Natural killer cell treated with Interleukin-12 subunit alpha and Interleukin-12 subunit beta and Interleukin-15 and Interleukin-18, amount 100 ng/mL, for 72 hours (primary cell): ENCODE measurements at regions not wholly inside any gene's neighbourhood (a gene's known extent, or its start where the extent isn't known, plus 50 kb on each side); places are given as distances from the start of the nearest gene placed in this dataset.
A peak's percentile ranks its signal among the peaks of the same experiment; 100 is the strongest.

Source experiments
- ATAC-seq, 2 donors: fragments of 150-1000 bp; cut with Tn5 transposase in 1 of 2; sonication (Bioruptor Pico), chemical (Tn5 transposase) in 1 of 2; 2 replicates each; pipeline ENCODE4 v1.10.0; 2021
- DNase-seq: peaks from one replicate; pipeline ENCODE4 v3.0.0; 2022; ENCODE audit warnings: low spot score
- H3K27ac Mint-ChIP-seq, 2 donors: 1 replicate in 1 of 2; 2 replicates in 1 of 2; pipeline ENCODE4 v1.8.0; 2022; ENCODE audit warnings: mixed read lengths in 2 of 2, mild to moderate bottlenecking in 1 of 2, moderate library complexity in 1 of 2
- H3K27me3 Mint-ChIP-seq, 2 donors: 1 replicate in 1 of 2; 2 replicates in 1 of 2; pipeline ENCODE4 v1.8.0; 2022; ENCODE audit warnings: mixed read lengths in 2 of 2
- H3K36me3 Mint-ChIP-seq: one replicate; pipeline ENCODE4 v1.8.0; 2022; ENCODE audit warnings: mixed read lengths
- H3K4me1 Mint-ChIP-seq, 2 donors: 1 replicate in 1 of 2; 2 replicates in 1 of 2; pipeline ENCODE4 v1.8.0; 2022; ENCODE audit warnings: low read depth in 2 of 2, mixed read lengths in 2 of 2, mild to moderate bottlenecking in 1 of 2
- H3K4me3 Mint-ChIP-seq: one replicate; pipeline ENCODE4 v1.8.0; 2022; ENCODE audit warnings: mixed read lengths
- H3K9me3 Mint-ChIP-seq: 2 replicates; pipeline ENCODE4 v1.8.0; 2022; ENCODE audit warnings: mixed read lengths

DNA sequence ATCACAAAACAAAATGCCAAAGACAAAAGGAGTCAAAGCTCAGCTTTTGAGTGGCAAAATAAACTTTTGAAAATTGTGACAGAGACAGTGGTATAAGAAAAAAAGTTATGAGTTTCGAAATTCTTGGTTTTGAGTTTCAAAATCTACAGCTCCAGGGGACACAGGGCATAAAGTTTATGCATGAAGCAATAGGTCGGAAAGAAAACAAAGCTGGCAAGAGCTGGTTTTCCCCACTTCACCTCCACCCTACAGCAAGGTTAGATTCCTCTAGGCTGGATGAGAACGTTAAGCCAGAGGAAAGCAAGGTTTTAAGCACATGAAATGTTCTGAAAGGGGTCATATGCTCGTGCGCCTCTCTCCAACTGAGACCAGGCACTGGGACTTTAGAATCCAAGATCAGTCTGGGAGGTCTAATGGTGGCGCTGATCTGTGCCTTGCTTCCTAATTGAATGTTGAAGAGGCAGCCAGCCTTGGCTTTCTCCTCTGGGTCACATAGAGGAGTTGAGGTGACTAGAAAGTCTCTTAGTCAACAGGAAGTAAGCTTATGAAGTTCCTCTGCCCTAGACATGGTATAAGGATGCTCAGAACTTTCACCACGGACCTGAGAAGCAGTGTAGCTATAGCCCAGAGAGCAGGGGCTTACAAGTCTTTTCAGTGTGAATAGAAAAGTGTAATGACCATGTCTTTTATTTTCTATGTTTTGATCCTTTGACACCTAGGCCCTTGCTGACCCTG lies 167.7 kb upstream of the DMAC1 start:
- Mint-ChIP-seq H3K4me1 (peaks cover 11 to 16% of the 10 kb centered on the region in 2 donors), H3K27ac (peak overlapping the region in 1 of 2 donors; percentile 7), H3K27me3 (peaks cover 0 to 31% of the 10 kb centered on the region in 2 donors), H3K9me3 (no peaks in the 10 kb centered on the region), H3K4me3 (peak overlapping the region; percentile 9), H3K36me3 (no peaks in the 10 kb centered on the region)
- peak; percentile 69 to 72 for ATAC-seq
- no peak for DNase-seq

DNA sequence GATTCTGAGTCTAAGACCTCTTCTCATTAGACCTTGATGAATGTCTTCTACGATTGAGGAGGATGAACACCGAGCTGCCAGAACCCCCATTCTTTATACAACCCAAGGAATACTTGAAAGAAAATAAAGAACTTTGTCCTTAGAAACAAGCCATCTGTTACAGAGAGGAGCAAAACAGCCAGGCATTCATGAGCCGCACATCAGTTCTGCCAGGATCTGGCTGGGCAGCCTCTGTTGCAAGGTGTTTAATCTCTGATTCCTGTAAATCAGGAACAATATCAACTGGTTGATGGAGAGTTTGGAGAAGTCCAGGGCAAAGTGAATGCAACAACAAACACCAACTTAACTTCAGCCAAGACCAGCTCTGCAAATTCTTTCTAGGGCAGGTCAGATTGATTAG lies 165.5 kb upstream of the DMAC1 start:
- no peaks in the 10 kb centered on the region for H3K36me3 Mint-ChIP-seq
- no peak overlapping the region for H3K4me3 Mint-ChIP-seq
- DNase-seq: no peak
- peaks cover 11 to 12% of the 10 kb centered on the region in 2 donors for H3K4me1 Mint-ChIP-seq
- H3K27me3 Mint-ChIP-seq: peaks cover 0 to 24% of the 10 kb centered on the region in 2 donors
- no peak for ATAC-seq
- no peaks in the 10 kb centered on the region for H3K9me3 Mint-ChIP-seq
- no peak overlapping the region for H3K27ac Mint-ChIP-seq

- Mint-ChIP-seq H3K9me3 (no peaks in the 10 kb centered on the region), H3K4me1 (peaks cover 9 to 12% of the 10 kb centered on the region in 2 donors), H3K4me3 (no peak overlapping the region), H3K27me3 (peaks cover 2 to 24% of the 10 kb centered on the region in 2 donors), H3K27ac (no peak overlapping the region), H3K36me3 (no peaks in the 10 kb centered on the region)
- ATAC-seq: no peak
- no peak for DNase-seq
Observed at GRCh38 chr9:7963026-7963425, 163.4 kb upstream of the DMAC1 start.

- Mint-ChIP-seq H3K9me3 (no peaks in the 10 kb centered on the region), H3K4me1 (no peaks in the 10 kb centered on the region), H3K27me3 (peaks cover 5 to 14% of the 10 kb centered on the region in 2 donors), H3K27ac (no peak overlapping the region), H3K36me3 (no peaks in the 10 kb centered on the region), H3K4me3 (no peak overlapping the region)
- ATAC-seq: no peak
- no peak for DNase-seq
Observed at GRCh38 chr9:7961076-7961475, 161.5 kb upstream of the DMAC1 start.

- H3K27ac Mint-ChIP-seq: no peak overlapping the region
- no peaks in the 10 kb centered on the region for H3K36me3 Mint-ChIP-seq
- no peak for DNase-seq
- peaks cover 5 to 8% of the 10 kb centered on the region in 2 donors for H3K27me3 Mint-ChIP-seq
- no peaks in the 10 kb centered on the region for H3K9me3 Mint-ChIP-seq
- no peaks in the 10 kb centered on the region for H3K4me1 Mint-ChIP-seq
- ATAC-seq: no peak
- no peak overlapping the region for H3K4me3 Mint-ChIP-seq
Observed at GRCh38 chr9:7960320-7961050, 160.9 kb upstream of the DMAC1 start.

GRCh38 chr9:7957803-7958202 lies 158.2 kb upstream of the DMAC1 start:
- no peaks in the 10 kb centered on the region for H3K36me3 Mint-ChIP-seq
- no peak overlapping the region for H3K27ac Mint-ChIP-seq
- no peak for DNase-seq
- no peak for ATAC-seq
- H3K9me3 Mint-ChIP-seq: no peaks in the 10 kb centered on the region
- no peak overlapping the region for H3K4me3 Mint-ChIP-seq
- no peaks in the 10 kb centered on the region for H3K4me1 Mint-ChIP-seq
- peaks cover 0 to 5% of the 10 kb centered on the region in 2 donors for H3K27me3 Mint-ChIP-seq

DNA sequence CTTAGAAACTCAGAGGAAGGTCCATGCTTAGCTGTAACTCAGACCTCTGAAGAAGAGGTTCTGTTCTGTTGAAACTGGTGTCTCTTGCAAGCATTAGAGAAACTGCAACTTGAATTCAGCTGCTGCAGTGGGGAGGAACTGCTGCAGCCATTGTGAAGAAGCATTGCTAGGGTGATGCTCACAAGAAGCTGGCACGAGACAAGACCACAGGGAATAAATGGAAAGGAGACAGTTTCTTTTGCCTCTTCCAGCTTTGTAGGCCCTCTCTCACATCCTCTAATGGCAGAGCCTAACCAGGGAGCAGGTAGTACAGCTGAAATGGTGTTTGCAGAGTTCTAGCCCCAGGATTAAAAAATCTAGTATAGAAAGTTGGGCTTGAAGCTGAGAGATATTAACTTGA lies 148.0 kb upstream of the DMAC1 start:
- no peak for ATAC-seq
- peaks cover 0 to 2% of the 10 kb centered on the region in 2 donors for H3K4me1 Mint-ChIP-seq
- no peak overlapping the region for H3K4me3 Mint-ChIP-seq
- DNase-seq: no peak
- no peaks in the 10 kb centered on the region for H3K9me3 Mint-ChIP-seq
- no peaks in the 10 kb centered on the region for H3K27me3 Mint-ChIP-seq
- no peak overlapping the region for H3K27ac Mint-ChIP-seq
- no peaks in the 10 kb centered on the region for H3K36me3 Mint-ChIP-seq

- Mint-ChIP-seq H3K4me3 (no peak overlapping the region), H3K4me1 (peaks cover 0 to 2% of the 10 kb centered on the region in 2 donors), H3K36me3 (no peaks in the 10 kb centered on the region)
Observed at GRCh38 chr9:7946458-7946857, 146.9 kb upstream of the DMAC1 start.

GRCh38 chr9:7944572-7944971 lies 145.0 kb upstream of the DMAC1 start:
- Mint-ChIP-seq H3K4me3 (no peak overlapping the region), H3K36me3 (peaks cover 8% of the 10 kb centered on the region), H3K9me3 (no peaks in the 10 kb centered on the region), H3K27ac (no peak overlapping the region), H3K27me3 (no peaks in the 10 kb centered on the region), H3K4me1 (peaks cover 0 to 2% of the 10 kb centered on the region in 2 donors)
- ATAC-seq: no peak
- DNase-seq: no peak

More at GRCh38 chr9:7946458-7946857, 146.9 kb upstream of the DMAC1 start:
- H3K9me3 Mint-ChIP-seq: no peaks in the 10 kb centered on the region
- H3K27me3 Mint-ChIP-seq: no peaks in the 10 kb centered on the region
- ATAC-seq (no peak), DNase-seq (no peak)
- no peak overlapping the region for H3K27ac Mint-ChIP-seq

DNA sequence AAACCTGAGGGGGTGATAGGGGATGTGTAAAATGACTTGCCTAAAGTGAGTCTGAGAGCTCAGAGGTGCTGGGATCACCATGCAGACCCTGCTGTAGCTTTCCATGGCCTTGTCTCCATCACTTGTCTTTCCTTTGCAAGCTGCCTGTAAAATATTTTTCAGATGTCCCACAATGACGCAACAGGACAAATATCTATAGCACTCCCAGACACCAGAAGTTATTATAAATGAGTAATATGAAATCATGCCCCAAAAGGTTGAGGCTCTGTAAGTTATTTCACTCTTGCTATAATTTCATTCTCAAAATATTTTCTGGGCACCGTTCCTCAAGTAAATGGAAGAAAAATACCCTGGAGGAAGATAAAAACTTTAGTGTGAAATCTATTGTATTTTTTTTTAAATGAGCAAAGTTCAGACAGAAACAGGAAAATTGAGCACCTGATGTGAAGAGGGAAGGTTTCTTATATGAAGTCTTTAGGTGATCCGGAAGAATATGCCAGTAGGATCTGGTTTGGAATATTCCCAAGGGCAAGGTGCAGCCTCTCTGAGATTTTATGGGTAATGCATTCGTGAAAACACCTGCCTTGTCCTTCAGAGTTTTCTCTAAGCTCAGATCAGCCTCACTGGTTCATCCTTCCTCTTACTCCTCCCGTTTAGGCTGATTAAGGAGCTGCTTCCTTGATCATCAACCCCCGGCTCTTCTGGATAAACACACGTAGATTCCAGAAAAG lies 138.3 kb upstream of the DMAC1 start:
- no peak for DNase-seq
- Mint-ChIP-seq H3K27me3 (no peaks in the 10 kb centered on the region), H3K9me3 (no peaks in the 10 kb centered on the region), H3K36me3 (peaks cover 10% of the 10 kb centered on the region), H3K27ac (no peak overlapping the region), H3K4me1 (peaks cover 12 to 16% of the 10 kb centered on the region in 2 donors), H3K4me3 (no peak overlapping the region)
- ATAC-seq: no peak

DNA sequence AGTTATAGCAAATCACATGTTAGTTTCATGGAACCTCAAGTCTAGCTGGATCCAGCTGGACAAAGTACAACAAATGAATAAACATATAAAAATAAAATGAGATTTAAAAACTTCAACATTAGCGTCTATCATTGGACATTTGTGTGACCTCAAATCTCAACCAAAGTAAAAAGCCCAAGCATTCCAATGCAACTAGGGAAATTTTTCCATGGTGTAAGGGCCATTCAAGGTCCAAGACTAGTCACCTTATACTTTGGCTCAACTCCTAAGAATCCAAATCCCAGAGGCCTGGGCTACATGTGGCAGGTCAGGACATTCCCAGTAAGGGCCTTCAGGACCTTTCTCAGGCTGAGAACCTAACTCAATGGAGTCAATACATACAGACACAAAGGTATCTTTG lies 137.4 kb upstream of the DMAC1 start:
- H3K4me1 Mint-ChIP-seq: peaks cover 12 to 16% of the 10 kb centered on the region in 2 donors
- H3K4me3 Mint-ChIP-seq: no peak overlapping the region
- no peak overlapping the region for H3K27ac Mint-ChIP-seq
- ATAC-seq: no peak
- no peak for DNase-seq
- peaks cover 10% of the 10 kb centered on the region for H3K36me3 Mint-ChIP-seq
- H3K27me3 Mint-ChIP-seq: no peaks in the 10 kb centered on the region
- no peaks in the 10 kb centered on the region for H3K9me3 Mint-ChIP-seq

DNA sequence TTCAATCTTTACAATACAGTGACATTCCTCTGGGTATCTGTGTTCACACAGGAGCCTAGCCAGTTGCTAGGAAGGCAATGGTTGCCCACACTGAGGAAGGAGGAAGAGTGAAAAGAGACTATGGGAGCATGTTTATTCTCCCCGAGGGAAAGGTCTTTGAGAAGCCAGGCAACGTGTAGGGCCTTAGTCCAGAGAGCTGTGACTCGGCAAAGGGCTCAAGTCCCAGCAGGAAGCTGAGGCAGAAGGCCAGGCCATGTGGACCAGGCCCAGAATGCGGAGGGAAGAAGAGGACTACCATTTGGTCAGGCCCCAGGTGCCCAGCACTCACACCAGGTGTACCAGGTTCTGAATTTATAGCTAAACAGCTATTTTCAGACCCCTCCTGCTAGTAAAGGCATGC lies 136.6 kb upstream of the DMAC1 start:
- peak in 1 of 2 donors; percentile 20 for ATAC-seq
- Mint-ChIP-seq H3K4me1 (peaks cover 12 to 16% of the 10 kb centered on the region in 2 donors), H3K9me3 (no peaks in the 10 kb centered on the region), H3K27me3 (no peaks in the 10 kb centered on the region), H3K4me3 (peak overlapping the region; percentile 71), H3K27ac (peak overlapping the region; percentile 50 to 90), H3K36me3 (peaks cover 10% of the 10 kb centered on the region)
- no peak for DNase-seq

GRCh38 chr9:7935681-7936080 lies 136.1 kb upstream of the DMAC1 start:
- peaks cover 12 to 16% of the 10 kb centered on the region in 2 donors for H3K4me1 Mint-ChIP-seq
- peak overlapping the region; percentile 71 for H3K4me3 Mint-ChIP-seq
- no peaks in the 10 kb centered on the region for H3K27me3 Mint-ChIP-seq
- H3K9me3 Mint-ChIP-seq: no peaks in the 10 kb centered on the region
- peak overlapping the region; percentile 50 to 90 for H3K27ac Mint-ChIP-seq
- ATAC-seq (peak; percentile 66 to 74), DNase-seq (no peak)
- H3K36me3 Mint-ChIP-seq: peaks cover 10% of the 10 kb centered on the region

- no peak overlapping the region for H3K4me3 Mint-ChIP-seq
- peaks cover 12 to 16% of the 10 kb centered on the region in 2 donors for H3K4me1 Mint-ChIP-seq
- ATAC-seq: no peak
Observed at GRCh38 chr9:7932767-7933166, 133.2 kb upstream of the DMAC1 start.

More at GRCh38 chr9:7932767-7933166, 133.2 kb upstream of the DMAC1 start:
- DNase-seq: no peak
- no peak overlapping the region for H3K27ac Mint-ChIP-seq
- no peaks in the 10 kb centered on the region for H3K9me3 Mint-ChIP-seq
- no peaks in the 10 kb centered on the region for H3K27me3 Mint-ChIP-seq
- no peaks in the 10 kb centered on the region for H3K36me3 Mint-ChIP-seq
